GM12878 (cell line): ENCODE measurements at regions not wholly inside any gene's neighbourhood (a gene's known extent, or its start where the extent isn't known, plus 50 kb on each side); places are given as distances from the start of the nearest gene placed in this dataset.

Experiments
- ATAC-seq: fragments of 200-7000 bp; cut with Tn5 transposase; 3 replicates; pipeline ENCODE4 v1.9.1; 2020; ENCODE audit warnings: mild to moderate bottlenecking, moderate library complexity
- BruUV-seq: library from RNA; stranded (reverse); fragments of 400-500 nt; replicated peaks from 2 replicates; lab custom pipeline; 2021; lab: Mats Ljungman, UMichigan
- CTCF ChIA-PET: fragments of 300-600 bp; sonication (Branson Sonifier 250); formaldehyde crosslinking; extraction: SDS; loops from one replicate; lab custom pipeline; 2021; ENCODE audit warnings: inconsistent platforms; lab: Yijun Ruan, JAX
- POLR2A ChIA-PET: fragments of 350-600 bp; formaldehyde crosslinking; extraction: SDS; loops from one replicate; lab custom pipeline; 2021; ENCODE audit warnings: inconsistent platforms; lab: Charles Lee
- RAD21 ChIA-PET: fragments of 300-600 bp; sonication (Branson Sonifier 250); formaldehyde crosslinking; loops from one replicate; lab custom pipeline; 2023; ENCODE audit warnings: antibody characterized with exemption; ENCODE audit not compliant: unreplicated experiment; lab: Charles Lee
- SMC1A ChIA-PET: fragments of 300-600 bp; sonication (Branson Sonifier 250); formaldehyde crosslinking; loops from one replicate; lab custom pipeline; 2023; ENCODE audit not compliant: unreplicated experiment, uncharacterized antibody; lab: Charles Lee
- DNase-seq: peaks from one replicate; pipeline ENCODE4 v3.0.0-alpha.2; 2011; ENCODE audit warnings: low read depth, low spot score
- FAIRE-seq: peaks from 3 replicates; lab custom pipeline; 2011; peaks lifted over from hg19 to GRCh38; lab: Jason Lieb, UNC
- H2AFZ ChIP-seq: 2 replicates; pipeline ENCODE4 v1.6.0; 2011; ENCODE audit warnings: low read depth, low read length, control low read depth; ENCODE audit not compliant: control insufficient read depth
- H3K27ac ChIP-seq: 2 replicates; pipeline ENCODE4 v1.5.1; 2011; ENCODE audit warnings: control low read depth; ENCODE audit not compliant: control insufficient read depth, insufficient read depth
- H3K27me3 ChIP-seq, 2 experiments: replicated peaks in 1 of 2; 2 replicates each; pipeline versions ENCODE4 v1.6.0 to v1.6.1; 2011; ENCODE audit warnings: low read length in 1 of 2; ENCODE audit not compliant: control insufficient read depth in 2 of 2, insufficient read depth in 2 of 2
- H3K36me3 ChIP-seq, 2 experiments: 2 replicates each; pipeline ENCODE4 v1.5.1; 2011; ENCODE audit warnings: low read length in 1 of 2; ENCODE audit not compliant: control insufficient read depth in 2 of 2, insufficient read depth in 2 of 2
- H3K4me1 ChIP-seq: 2 replicates; pipeline ENCODE4 v1.6.1; 2011; ENCODE audit warnings: mild to moderate bottlenecking, low read length, moderate library complexity, mixed read lengths; ENCODE audit not compliant: control insufficient read depth, insufficient read depth
- H3K4me2 ChIP-seq: 2 replicates; pipeline ENCODE4 v1.6.0; 2011; ENCODE audit warnings: control low read depth; ENCODE audit not compliant: control insufficient read depth, insufficient read depth
- H3K4me3 ChIP-seq: fragments of 200-600 bp; sonication (generic); 2 replicates; pipeline ENCODE4 v1.5.1; 2016
- H3K79me2 ChIP-seq: 2 replicates; pipeline ENCODE4 v1.6.0; 2011; ENCODE audit warnings: low read length; ENCODE audit not compliant: control insufficient read depth, insufficient read depth
- H3K9ac ChIP-seq: 2 replicates; pipeline ENCODE4 v1.8.0; 2011; ENCODE audit warnings: low read length, control low read depth, mixed read lengths; ENCODE audit not compliant: control insufficient read depth, insufficient read depth
- H3K9me3 ChIP-seq: replicated peaks from 3 replicates; pipeline ENCODE4 v1.5.1; 2011; ENCODE audit warnings: mild to moderate bottlenecking, low read length; ENCODE audit not compliant: control insufficient read depth, insufficient read depth
- H4K20me1 ChIP-seq: 2 replicates; pipeline ENCODE4 v1.6.0; 2011; ENCODE audit not compliant: control insufficient read depth, insufficient read depth
- ASH2L ChIP-seq: fragments of 300-600, 200-600 bp; sonication (generic); IDR thresholded peaks from 2 replicates; pipeline ENCODE4 v1.6.1; 2017; ENCODE audit warnings: low read depth, mild to moderate bottlenecking, borderline replicate concordance
- HDGF ChIP-seq: fragments of 450-650 bp; IDR thresholded peaks from 2 replicates; pipeline ENCODE4 v1.6.1; 2016; ENCODE audit warnings: antibody characterized with exemption
- NR2F1 ChIP-seq: fragments of 450-650 bp; conservative IDR thresholded peaks from 2 replicates; pipeline ENCODE4 v1.6.1; 2017; ENCODE audit warnings: mild to moderate bottlenecking
- PBX3 ChIP-seq: IDR thresholded peaks from 2 replicates; pipeline ENCODE4 v1.6.1; 2011; ENCODE audit warnings: mild to moderate bottlenecking, low read depth, low read length, moderate library complexity; ENCODE audit not compliant: insufficient replicate concordance
- SRF ChIP-seq, 2 experiments: IDR thresholded peaks; 2 replicates each; pipeline ENCODE4 v1.6.1; 2011; ENCODE audit warnings: low read depth in 2 of 2, low read length in 2 of 2, mild to moderate bottlenecking in 1 of 2, moderate library complexity in 1 of 2
- STAT3 ChIP-seq: IDR thresholded peaks from 2 replicates; pipeline ENCODE4 v1.6.1; 2011; ENCODE audit warnings: low read depth, low read length, improper control_type of control experiment
- SUPT20H ChIP-seq: IDR thresholded peaks from 2 replicates; pipeline ENCODE4 v1.6.1; 2011; ENCODE audit warnings: low read depth, mild to moderate bottlenecking, low read length, moderate library complexity, borderline replicate concordance; ENCODE audit not compliant: control insufficient read depth
- TCF12 ChIP-seq: IDR thresholded peaks from 2 replicates; pipeline ENCODE4 v1.6.1; 2011; ENCODE audit warnings: low read depth, mild to moderate bottlenecking, low read length
- TCF7 ChIP-seq: IDR thresholded peaks from 2 replicates; pipeline ENCODE4 v1.6.1; 2014; ENCODE audit warnings: antibody characterized with exemption, borderline replicate concordance
- YY1 ChIP-seq: IDR thresholded peaks from 2 replicates; pipeline ENCODE4 v1.6.1; 2011; ENCODE audit warnings: low read depth, mild to moderate bottlenecking, low read length
- WGBS: methylation state at CpG from one replicate; pipeline ENCODE4 v1.1.6; 2016; ENCODE audit warnings: low lambda C conversion rate; ENCODE audit not compliant: insufficient replicate concordance, insufficient coverage; ENCODE audit errors: missing lambda C conversion rate; 5-methylcytosine and 5-hydroxymethylcytosine counted together
- in situ Hi-C: fragments of 300-500 bp; cut with MboI; formaldehyde crosslinking; loops from 9 replicates; pipeline ENCODE4 v1.14.3; 2018; ENCODE audit warnings: mixed read lengths
- intact Hi-C: fragments of 100-400 bp; cut with micrococcal nuclease; formaldehyde crosslinking; loops from one replicate; pipeline ENCODE4 v1.14.2; 2022; ENCODE audit not compliant: unreplicated experiment
- TF ChIP-seq, protein P1 (sequence below): fragments of 450-650 bp; IDR thresholded peaks from 2 replicates; pipeline ENCODE4 v1.6.1; 2016; ENCODE audit warnings: mild to moderate bottlenecking

GRCh38 chr1:209421978-209422680 is 161.4 kb upstream of the CAMK1G start:
- in situ Hi-C loops, result no loop called here
- no peak overlapping the region for H3K27ac ChIP-seq
- no peak for FAIRE-seq
- intact Hi-C loops, result no loop called here
- no peaks in the 10 kb centered on the region for H3K79me2 ChIP-seq
- SMC1A ChIA-PET, result interaction anchor here (0.5 to 2.1 kb wide), 5 partner anchors 10 to 25 kb away, joined by 3 to 9 read pairs (median 4); no protein-coding TSS in a partner anchor
- H3K4me1 ChIP-seq, result no peaks in the 10 kb centered on the region
- ATAC-seq, result no peak
- no TSS peak for BruUV-seq
- H3K4me2 ChIP-seq, result no peak overlapping the region
- TF ChIP-seq PBX3 (no peak), ASH2L (no peak), HDGF (no peak), YY1 (no peak), TCF7 (no peak), STAT3 (no peak), NR2F1 (no peak), SRF (IDR thresholded peaks at IDR 0.05; ENCODE audit: low read depth in 2 of 2, low read length in 2 of 2) (no peak), TCF12 (no peak), SUPT20H (no peak)
- TF ChIP-seq, protein P1, sequence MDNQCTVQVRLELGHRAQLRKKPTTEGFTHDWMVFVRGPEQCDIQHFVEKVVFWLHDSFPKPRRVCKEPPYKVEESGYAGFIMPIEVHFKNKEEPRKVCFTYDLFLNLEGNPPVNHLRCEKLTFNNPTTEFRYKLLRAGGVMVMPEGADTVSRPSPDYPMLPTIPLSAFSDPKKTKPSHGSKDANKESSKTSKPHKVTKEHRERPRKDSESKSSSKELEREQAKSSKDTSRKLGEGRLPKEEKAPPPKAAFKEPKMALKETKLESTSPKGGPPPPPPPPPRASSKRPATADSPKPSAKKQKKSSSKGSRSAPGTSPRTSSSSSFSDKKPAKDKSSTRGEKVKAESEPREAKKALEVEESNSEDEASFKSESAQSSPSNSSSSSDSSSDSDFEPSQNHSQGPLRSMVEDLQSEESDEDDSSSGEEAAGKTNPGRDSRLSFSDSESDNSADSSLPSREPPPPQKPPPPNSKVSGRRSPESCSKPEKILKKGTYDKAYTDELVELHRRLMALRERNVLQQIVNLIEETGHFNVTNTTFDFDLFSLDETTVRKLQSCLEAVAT, result no peak
- no peak for DNase-seq
- H4K20me1 ChIP-seq, result no peaks in the 10 kb centered on the region
- no peaks in the 10 kb centered on the region for H3K9me3 ChIP-seq
- H3K4me3 ChIP-seq, result no peak overlapping the region
- peaks cover 0 to 4% of the 10 kb centered on the region in 2 experiments; a peak in 1 of 4 replicates for H3K27me3 ChIP-seq
- H3K36me3 ChIP-seq, result no peaks in the 10 kb centered on the region
- CTCF ChIA-PET, result interaction anchor here (1.5 to 2.1 kb wide), 2 partner anchors 13 to 68 kb away, joined by 6 to 9 read pairs; no protein-coding TSS in a partner anchor
- RAD21 ChIA-PET, result interaction anchor here (0.6 to 1.5 kb wide), 2 partner anchors 16 to 18 kb away, joined by 3 to 4 read pairs; no protein-coding TSS in a partner anchor
- POLR2A ChIA-PET, result interaction anchor here (1.1 to 1.6 kb wide), 2 partner anchors 17 to 25 kb away, joined by 3 to 7 read pairs; no protein-coding TSS in a partner anchor
- H3K9ac ChIP-seq, result no peak overlapping the region
- H2AFZ ChIP-seq, result no peak overlapping the region
- WGBS, result 12% methylated on average over 5 of the region's 5 CpGs
